ENCODE measurements at regions not wholly inside any gene's neighbourhood (a gene's known extent, or its start where the extent isn't known, plus 50 kb on each side); places are given as distances from the start of the nearest gene placed in this dataset.
"Not testable (repeated sequence)": the region's sequence is repeated elsewhere in the genome, so short reads cannot be mapped to it uniquely, and the experiment has no call there.

DNA sequence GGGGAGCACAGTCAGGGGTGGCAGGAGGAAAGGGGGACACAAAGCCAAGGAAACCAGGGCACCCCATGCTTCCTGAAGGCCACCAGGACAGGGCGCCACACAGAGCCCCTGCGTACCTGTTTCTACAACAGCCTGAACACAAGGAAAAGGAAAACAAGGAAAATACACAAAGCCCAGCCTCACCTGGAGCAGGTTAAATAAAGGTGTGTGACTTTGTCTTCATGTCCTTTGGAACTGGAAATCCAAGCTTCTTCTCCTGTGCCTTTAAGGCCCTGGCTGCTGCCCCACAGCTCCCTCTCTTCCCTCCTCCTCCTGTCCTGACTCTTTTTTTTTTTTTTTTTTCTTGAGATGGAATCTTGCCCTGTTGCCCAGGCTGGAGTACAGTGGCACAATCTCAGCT lies 70.0 kb downstream of the ART5 start:
- TF ChIP-seq POLR2A, CTCF (IDR thresholded peaks at IDR 0.05): not testable (repeated sequence)
